OCI-LY1 (cell line): ENCODE measurements at regions not wholly inside any gene's neighbourhood (a gene's known extent, or its start where the extent isn't known, plus 50 kb on each side); places are given as distances from the start of the nearest gene placed in this dataset.

Experiments used
- H2AFZ ChIP-seq: fragments of 200-600 bp; sonication (generic), shearing (Covaris generic); 2 replicates; pipeline ENCODE4 v1.6.0; 2014; ENCODE audit warnings: antibody characterized with exemption, mild to moderate bottlenecking, low read length
- H3F3A ChIP-seq: fragments of 200-600 bp; sonication (generic), shearing (Covaris generic); 2 replicates; pipeline ENCODE4 v1.6.0; 2014; ENCODE audit warnings: mild to moderate bottlenecking, antibody characterized with exemption, low read length, moderate library complexity; ENCODE audit not compliant: insufficient read depth
- H3K27ac ChIP-seq: fragments of 200-600 bp; sonication (generic); 2 replicates; pipeline ENCODE4 v1.5.1; 2014; ENCODE audit warnings: low read length, mixed run types, mild to moderate bottlenecking, low read depth; ENCODE audit not compliant: poor library complexity, severe bottlenecking
- H3K27me3 ChIP-seq: fragments of 200-600 bp; sonication (generic); 2 replicates; pipeline ENCODE4 v1.6.0; 2014; ENCODE audit warnings: antibody characterized with exemption, mild to moderate bottlenecking, low read length, moderate library complexity; ENCODE audit not compliant: insufficient read depth
- H3K36me3 ChIP-seq: fragments of 200-600 bp; sonication (generic); 2 replicates; pipeline ENCODE4 v1.6.1; 2014; ENCODE audit warnings: mild to moderate bottlenecking, antibody characterized with exemption, low read length, moderate library complexity, mixed read lengths; ENCODE audit not compliant: insufficient read depth
- H3K4me1 ChIP-seq: fragments of 200-600 bp; sonication (generic); 2 replicates; pipeline ENCODE4 v1.5.1; 2014; ENCODE audit warnings: mild to moderate bottlenecking, low read length, moderate library complexity; ENCODE audit not compliant: insufficient read depth, severe bottlenecking
- H3K4me2 ChIP-seq: fragments of 200-600 bp; sonication (generic), shearing (Covaris generic); 2 replicates; pipeline ENCODE4 v1.6.1; 2014; ENCODE audit warnings: low read length
- H3K4me3 ChIP-seq: fragments of 200-600 bp; sonication (generic); 2 replicates; pipeline ENCODE4 v1.5.1; 2014; ENCODE audit warnings: low read length, low read depth, mild to moderate bottlenecking, mixed read lengths; ENCODE audit not compliant: poor library complexity, severe bottlenecking
- H3K79me2 ChIP-seq: fragments of 200-600 bp; shearing (Covaris generic); 2 replicates; pipeline ENCODE4 v1.6.1; 2016; ENCODE audit warnings: mixed run types, low read length, mixed read lengths; ENCODE audit not compliant: insufficient read depth
- H3K9ac ChIP-seq: fragments of 200-600 bp; sonication (generic), shearing (Covaris generic); 2 replicates; pipeline ENCODE4 v1.6.1; 2014; ENCODE audit warnings: mild to moderate bottlenecking, low read length, mixed read lengths
- H3K9me2 ChIP-seq: fragments of 200-600 bp; sonication (generic), shearing (Covaris generic); 2 replicates; pipeline ENCODE4 v1.6.1; 2014; ENCODE audit warnings: low read depth, mild to moderate bottlenecking, low read length, mixed read lengths
- H3K9me3 ChIP-seq: fragments of 200-600 bp; shearing (Covaris generic); 2 replicates; pipeline ENCODE4 v1.6.1; 2014; ENCODE audit warnings: low read length, mixed read lengths
- H4K20me1 ChIP-seq: fragments of 200-600 bp; sonication (generic), shearing (Covaris generic); 2 replicates; pipeline ENCODE4 v1.6.0; 2016; ENCODE audit warnings: mild to moderate bottlenecking, low read length; ENCODE audit not compliant: insufficient read depth
- EZH2 ChIP-seq: fragments of 200-600 bp; sonication (generic), shearing (Covaris generic); IDR thresholded peaks from 2 replicates; pipeline ENCODE4 v1.8.0; 2017; ENCODE audit warnings: borderline replicate concordance, mixed run types, mild to moderate bottlenecking, antibody characterized with exemption, low read length, moderate library complexity, mixed read lengths
- TF ChIP-seq, protein P1 (sequence below): fragments of 200-600 bp; sonication (generic), shearing (Covaris generic); IDR thresholded peaks from 2 replicates; pipeline ENCODE4 v1.5.1; 2017; ENCODE audit warnings: mild to moderate bottlenecking, antibody characterized with exemption, low read length, moderate library complexity, mixed read lengths

- no peak for TF ChIP-seq EZH2
- TF ChIP-seq, protein P1, sequence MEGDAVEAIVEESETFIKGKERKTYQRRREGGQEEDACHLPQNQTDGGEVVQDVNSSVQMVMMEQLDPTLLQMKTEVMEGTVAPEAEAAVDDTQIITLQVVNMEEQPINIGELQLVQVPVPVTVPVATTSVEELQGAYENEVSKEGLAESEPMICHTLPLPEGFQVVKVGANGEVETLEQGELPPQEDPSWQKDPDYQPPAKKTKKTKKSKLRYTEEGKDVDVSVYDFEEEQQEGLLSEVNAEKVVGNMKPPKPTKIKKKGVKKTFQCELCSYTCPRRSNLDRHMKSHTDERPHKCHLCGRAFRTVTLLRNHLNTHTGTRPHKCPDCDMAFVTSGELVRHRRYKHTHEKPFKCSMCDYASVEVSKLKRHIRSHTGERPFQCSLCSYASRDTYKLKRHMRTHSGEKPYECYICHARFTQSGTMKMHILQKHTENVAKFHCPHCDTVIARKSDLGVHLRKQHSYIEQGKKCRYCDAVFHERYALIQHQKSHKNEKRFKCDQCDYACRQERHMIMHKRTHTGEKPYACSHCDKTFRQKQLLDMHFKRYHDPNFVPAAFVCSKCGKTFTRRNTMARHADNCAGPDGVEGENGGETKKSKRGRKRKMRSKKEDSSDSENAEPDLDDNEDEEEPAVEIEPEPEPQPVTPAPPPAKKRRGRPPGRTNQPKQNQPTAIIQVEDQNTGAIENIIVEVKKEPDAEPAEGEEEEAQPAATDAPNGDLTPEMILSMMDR: no peak
- H3F3A ChIP-seq: no peaks in the 10 kb centered on the region
- no peaks in the 10 kb centered on the region for H3K27me3 ChIP-seq
- H2AFZ ChIP-seq: no peak overlapping the region
- no peak overlapping the region for H3K4me3 ChIP-seq
- H3K79me2 ChIP-seq: no peaks in the 10 kb centered on the region
- no peak overlapping the region for H3K9ac ChIP-seq
- H3K27ac ChIP-seq: no peak overlapping the region
- H3K9me3 ChIP-seq: no peaks in the 10 kb centered on the region
- H3K4me2 ChIP-seq: no peak overlapping the region
- H3K36me3 ChIP-seq: no peaks in the 10 kb centered on the region
- no peaks in the 10 kb centered on the region for H3K4me1 ChIP-seq
- no peaks in the 10 kb centered on the region for H4K20me1 ChIP-seq
- no peaks in the 10 kb centered on the region for H3K9me2 ChIP-seq
These were observed 266.7 kb upstream of the ATP10A start for GRCh38 chr15:26129852-26130251.

GRCh38 chr15:26128611-26129140, 265.5 kb upstream of the ATP10A start:
- no peak overlapping the region for H3K4me2 ChIP-seq
- H3K79me2 ChIP-seq: no peaks in the 10 kb centered on the region

DNA sequence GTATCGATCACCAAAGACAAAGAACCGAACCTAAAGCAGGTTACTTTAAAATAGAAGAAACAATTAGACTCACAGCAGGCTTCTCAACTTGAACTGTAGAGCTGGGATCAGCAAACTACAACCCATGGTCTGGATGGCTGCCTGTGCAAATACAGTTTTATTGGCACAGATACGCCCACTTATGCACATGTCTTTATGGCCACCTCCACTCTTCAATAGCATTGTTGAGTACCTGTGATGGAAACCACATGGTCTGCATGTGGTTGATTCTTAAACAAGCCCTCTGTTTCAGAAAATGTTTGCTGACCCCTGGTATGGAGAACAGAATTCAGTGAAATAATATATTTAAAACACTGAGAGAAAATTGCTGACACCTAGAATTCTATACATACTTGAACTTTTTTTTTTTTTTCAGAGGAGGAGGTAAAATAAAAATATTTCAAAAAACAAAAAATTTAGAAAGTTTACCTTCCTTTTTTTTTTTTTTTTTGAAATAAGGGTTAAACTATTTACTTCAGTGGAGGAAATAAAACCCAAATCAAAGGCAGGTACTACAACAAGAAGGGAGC, 263.8 kb upstream of the ATP10A start:
- no peak overlapping the region for H3K4me2 ChIP-seq
- no peaks in the 10 kb centered on the region for H3K36me3 ChIP-seq
- H3K79me2 ChIP-seq: no peaks in the 10 kb centered on the region
- no peak overlapping the region for H2AFZ ChIP-seq
- no peaks in the 10 kb centered on the region for H3F3A ChIP-seq
- TF ChIP-seq, protein P1: no peak
- no peak for TF ChIP-seq EZH2
- no peaks in the 10 kb centered on the region for H3K4me1 ChIP-seq
- H3K4me3 ChIP-seq: no peak overlapping the region
- no peaks in the 10 kb centered on the region for H3K9me3 ChIP-seq
- H3K27me3 ChIP-seq: no peaks in the 10 kb centered on the region
- H3K9me2 ChIP-seq: no peaks in the 10 kb centered on the region
- H4K20me1 ChIP-seq: no peaks in the 10 kb centered on the region
- no peak overlapping the region for H3K9ac ChIP-seq
- H3K27ac ChIP-seq: no peak overlapping the region

More at GRCh38 chr15:26128611-26129140, 265.5 kb upstream of the ATP10A start:
- H3K27ac ChIP-seq: no peak overlapping the region
- TF ChIP-seq EZH2: no peak
- TF ChIP-seq, protein P1: no peak
- no peak overlapping the region for H3K9ac ChIP-seq
- no peaks in the 10 kb centered on the region for H3K4me1 ChIP-seq
- H3K9me2 ChIP-seq: no peaks in the 10 kb centered on the region
- H4K20me1 ChIP-seq: no peaks in the 10 kb centered on the region
- H2AFZ ChIP-seq: no peak overlapping the region
- no peaks in the 10 kb centered on the region for H3K36me3 ChIP-seq
- H3K27me3 ChIP-seq: no peaks in the 10 kb centered on the region
- H3F3A ChIP-seq: no peaks in the 10 kb centered on the region
- H3K9me3 ChIP-seq: no peaks in the 10 kb centered on the region
- no peak overlapping the region for H3K4me3 ChIP-seq
